HG02885 (cell line): ENCODE measurements at regions not wholly inside any gene's neighbourhood (a gene's known extent, or its start where the extent isn't known, plus 50 kb on each side); places are given as distances from the start of the nearest gene placed in this dataset.

Source experiments
- ATAC-seq: cut with Tn5 transposase; IDR thresholded peaks from one replicate; pipeline ENCODE4 v1.9.1; 2021; ENCODE audit warnings: mild to moderate bottlenecking; ENCODE audit not compliant: unreplicated experiment, poor library complexity

DNA sequence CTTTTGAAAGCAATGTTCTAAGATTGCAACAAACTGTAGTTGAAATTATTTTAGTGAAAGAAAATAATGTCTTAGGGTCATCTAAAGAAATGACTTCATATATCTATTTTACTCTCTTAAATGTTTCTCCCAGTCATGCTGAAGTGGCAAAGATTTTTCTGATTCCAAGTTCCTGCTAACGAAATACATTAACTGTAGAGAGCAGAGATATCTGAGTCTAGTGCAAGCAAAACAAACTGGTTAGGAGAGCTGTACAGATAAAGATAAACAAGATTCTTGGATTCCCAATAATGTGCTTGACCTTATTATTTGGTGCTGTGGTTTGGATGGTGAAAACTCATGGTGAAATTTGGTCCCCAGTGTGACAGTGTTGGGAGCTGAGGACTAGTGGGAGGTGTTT lies 199.9 kb upstream of the PWP1 start:
- ATAC-seq = no peak

DNA sequence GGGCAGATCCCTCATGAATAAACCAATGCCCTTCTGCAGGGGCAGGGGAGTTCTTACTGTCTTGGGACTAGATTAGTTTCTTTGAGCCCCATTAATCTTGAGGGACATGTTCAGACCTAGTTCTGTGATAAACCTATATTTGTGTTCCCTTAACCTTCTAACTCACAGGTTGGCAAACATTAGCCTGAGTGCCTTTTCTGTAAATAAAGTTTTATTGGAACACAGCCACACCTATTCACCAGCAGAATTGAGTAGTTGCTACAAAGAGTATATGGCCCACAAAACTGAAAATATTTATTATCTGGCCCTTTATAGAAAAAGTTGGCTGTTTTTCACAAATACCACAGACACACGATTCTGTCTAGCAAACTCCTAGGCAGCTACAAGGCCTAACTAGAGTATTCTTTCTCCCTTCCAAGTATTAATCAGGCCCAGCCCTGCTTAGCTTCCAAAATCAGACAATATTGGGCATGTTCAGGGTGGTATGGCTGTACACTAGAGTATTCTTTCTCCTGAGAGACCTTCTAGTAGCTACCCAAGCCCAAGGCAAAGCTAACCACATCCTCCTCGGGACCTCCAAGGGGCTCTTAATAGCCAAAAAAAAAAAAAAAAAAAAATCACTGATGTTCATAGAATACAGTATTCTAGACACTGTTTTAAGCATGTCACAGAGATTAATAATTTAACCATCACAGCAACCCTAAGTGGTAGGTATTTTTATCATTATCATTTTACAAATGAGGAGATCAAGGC lies 199.3 kb upstream of the PWP1 start:
- no peak for ATAC-seq

DNA sequence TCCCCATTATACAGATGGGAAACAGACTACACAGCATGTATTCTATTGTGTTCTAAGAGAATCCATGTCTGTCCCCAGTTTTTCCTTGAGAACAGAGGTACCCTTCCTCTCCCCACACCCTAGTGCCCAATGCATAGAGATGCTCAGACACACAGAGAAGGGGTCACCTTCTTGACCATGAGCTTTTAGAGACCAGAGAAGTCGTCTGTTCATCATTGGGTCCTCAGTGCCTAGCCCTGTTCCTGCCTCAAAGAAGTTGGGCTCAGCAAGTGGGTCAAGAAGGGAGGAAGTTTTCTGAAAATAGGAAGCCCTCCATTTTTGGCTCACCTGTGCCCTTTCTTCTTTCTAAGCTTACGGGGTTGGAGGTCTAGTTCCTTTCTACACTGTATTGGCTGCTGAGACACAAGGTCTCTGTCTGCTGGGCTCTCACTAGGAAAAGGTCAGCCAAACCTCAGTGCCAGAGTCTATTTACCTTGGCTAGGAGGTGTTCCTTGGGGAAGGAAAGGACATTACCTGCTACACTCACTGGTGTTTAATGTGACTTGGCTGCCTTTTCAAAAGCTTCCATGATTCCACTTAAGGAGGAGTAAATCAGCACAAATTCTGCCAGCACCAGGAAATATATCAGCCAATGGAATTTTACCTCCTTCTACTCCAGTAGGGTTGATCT lies 198.5 kb upstream of the PWP1 start:
- ATAC-seq = no peak

DNA sequence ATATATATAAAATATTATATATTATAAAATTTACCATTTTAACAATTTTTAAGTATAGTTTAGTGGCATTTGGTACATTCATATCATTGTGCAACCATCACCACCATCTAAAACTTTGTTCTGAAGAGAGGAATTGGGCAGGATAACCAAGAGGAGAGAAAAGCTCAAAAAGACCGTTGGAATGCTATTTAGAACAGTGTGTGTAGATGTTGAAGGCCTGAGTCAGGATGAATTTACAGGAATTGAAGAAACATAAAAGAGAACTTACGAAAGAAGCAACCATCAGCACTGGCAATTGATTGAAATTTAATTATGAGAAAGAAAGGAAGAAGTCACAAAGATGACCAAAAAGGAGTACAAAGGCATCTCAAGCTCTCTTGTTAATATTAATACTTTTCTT lies 196.9 kb upstream of the PWP1 start:
- no peak for ATAC-seq

DNA sequence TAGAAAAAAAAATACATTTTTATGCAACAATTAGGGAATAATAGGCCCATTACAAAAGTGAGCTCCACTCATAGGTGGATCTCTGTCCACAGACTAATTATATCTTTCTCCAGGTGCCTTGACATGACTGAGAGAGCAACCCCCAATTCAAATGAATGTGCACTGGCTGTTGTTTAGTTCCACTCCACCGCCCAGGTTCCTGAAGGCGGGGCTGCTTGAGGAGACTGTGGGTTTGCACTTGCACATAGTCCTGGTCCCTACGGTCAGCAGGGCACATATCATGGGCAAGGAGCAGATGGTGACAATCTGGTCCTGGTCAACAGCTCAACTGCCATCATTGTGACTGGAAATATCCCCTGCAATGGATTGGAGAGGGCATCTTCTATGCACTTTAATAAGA lies 195.6 kb upstream of the PWP1 start:
- ATAC-seq = peak; percentile 65

DNA sequence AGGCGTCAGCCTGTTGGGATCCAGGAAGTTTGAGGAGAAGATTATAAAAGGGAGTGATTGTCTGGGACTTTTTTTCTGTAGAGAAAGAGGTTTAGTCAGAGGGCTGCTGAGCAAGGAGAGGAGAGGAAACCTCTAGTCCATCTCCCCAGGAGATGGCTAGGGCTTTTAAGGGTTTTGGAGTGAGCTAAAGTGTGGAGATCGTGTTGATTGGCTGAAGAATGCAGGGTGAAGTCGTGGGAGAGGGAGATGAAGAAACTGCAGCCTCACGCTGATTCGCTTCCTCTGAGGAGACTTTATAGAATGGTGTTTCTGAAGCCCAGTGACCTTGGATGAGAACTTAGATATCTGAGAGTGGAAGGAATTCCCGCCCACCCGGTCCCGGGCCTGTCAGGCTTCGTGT lies 193.7 kb upstream of the PWP1 start:
- no peak for ATAC-seq

DNA sequence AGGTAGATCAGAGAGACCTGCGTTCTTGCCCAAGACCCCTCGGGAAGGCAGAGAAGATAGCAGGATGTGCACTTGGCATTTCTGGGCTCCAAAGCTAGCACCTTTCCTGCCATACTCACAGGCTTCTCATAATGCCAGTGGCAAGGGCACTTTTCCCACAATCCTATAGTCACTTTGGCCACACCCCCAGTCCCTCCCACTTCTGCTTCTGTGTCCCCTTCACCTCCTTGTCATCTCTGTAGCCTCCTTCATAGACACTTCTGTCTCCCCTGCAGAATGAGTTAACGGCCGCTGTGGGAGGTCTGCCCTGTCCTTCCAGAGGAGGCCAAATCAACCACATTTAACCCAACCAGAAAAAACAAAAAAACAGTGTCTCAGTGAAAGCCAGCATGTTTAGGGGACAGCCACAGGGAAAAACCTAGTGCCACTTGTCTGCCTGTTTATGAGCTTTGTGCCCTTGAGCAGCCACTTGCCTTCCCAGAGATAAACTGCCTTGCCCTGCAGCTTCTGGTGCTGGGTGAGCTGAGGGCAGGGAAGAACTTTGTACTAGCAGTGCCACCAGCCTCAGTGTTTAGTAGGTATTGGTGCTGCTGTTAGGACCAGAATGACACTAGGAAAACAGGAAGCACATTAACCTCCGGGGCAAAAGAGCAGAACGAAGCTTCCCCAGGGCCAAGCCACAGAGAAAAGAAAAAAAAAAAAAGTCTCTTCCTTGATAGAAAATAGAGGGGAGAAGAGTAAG lies 193.0 kb upstream of the PWP1 start:
- ATAC-seq = peak; percentile 50

DNA sequence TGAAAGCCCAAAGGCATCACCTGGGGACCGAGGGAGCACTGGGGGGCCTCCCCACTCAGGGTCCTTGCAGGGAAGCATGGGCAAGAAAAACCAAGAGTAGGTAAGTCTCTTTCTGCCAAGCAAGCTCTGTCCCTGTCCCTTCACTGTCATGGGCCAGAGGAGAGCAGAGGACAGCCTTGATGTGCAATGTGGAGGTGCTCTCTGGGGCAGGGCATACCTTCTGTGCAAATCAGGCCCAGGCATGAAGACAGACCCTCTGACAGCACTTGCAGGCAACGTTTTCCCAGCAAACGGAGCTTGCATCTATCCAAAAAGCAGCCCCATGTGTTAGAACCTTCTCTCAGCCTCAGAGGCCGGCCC lies 192.5 kb upstream of the PWP1 start:
- peak; percentile 32 for ATAC-seq

DNA sequence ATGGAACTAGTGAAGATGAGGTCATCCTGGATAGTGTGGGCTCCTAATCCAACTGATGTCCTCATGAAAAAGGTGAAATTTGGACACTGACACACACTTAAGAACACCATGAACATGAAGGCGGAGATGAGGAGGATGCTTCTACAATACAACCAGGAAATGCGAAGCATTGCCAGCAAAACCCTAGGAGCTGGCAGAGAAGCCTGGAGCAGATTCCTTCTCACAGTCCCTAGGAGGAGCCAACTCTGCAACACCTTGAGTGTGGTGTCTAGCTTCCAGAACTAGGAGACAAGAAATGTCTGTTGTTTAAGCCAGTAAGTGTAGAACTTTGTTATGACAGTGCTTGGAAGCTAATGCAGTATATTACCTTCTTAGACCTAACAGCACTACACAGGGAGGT lies 191.9 kb upstream of the PWP1 start:
- ATAC-seq = no peak

DNA sequence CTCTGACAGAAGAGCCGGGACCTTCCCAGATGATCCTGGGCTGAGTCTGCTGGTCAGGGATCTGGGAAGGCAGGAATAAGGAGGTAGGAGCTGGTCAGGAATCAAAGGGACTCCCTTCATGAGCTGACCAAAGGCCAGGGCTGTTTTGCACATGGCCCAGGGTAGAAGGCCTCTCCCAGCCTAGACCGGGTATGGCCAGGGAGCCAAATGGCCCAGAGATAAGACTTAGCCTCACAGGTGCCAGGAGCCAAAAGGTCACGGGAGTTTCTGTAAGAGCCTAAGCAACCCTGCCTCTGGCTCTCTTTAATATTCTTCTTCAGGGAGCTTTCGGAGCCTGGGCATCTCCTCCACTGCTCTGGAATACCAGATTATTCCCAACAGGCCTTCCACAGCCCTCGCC lies 191.3 kb upstream of the PWP1 start:
- no peak for ATAC-seq

DNA sequence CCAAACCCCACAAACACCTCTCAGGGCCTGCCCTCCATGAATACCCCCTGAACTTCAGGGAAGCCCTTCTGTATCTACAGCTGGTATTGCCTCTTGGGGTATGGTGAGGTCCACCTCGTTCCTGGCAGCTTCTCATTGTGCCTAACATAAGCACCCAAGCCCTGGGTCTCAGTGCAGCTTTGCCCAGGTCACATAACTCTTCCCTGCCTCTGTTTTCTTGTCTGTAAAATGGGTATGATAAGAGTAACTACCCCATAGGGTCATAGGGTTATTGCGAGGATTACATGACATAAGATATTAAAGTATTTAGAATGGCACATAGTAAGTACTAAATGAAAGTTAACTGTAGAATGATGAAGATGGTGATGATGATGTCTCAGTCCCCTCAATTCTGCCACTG lies 190.0 kb upstream of the PWP1 start:
- ATAC-seq = no peak

DNA sequence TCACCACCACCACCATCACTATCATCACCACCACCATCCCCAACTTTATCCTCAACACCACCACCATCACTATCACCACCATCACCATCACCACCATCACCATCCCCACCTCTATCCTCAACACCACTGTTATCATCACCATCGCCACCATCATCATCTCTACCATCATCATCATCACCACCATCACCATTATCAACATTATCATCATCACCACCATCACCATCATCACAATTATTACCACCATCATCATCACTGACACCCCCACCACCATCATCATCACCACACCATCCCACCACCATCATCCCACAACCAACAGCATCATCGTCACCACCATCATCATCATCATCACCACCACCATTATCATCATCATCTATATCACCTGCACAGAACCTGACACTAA lies 188.4 kb upstream of the PWP1 start:
- ATAC-seq = no peak

DNA sequence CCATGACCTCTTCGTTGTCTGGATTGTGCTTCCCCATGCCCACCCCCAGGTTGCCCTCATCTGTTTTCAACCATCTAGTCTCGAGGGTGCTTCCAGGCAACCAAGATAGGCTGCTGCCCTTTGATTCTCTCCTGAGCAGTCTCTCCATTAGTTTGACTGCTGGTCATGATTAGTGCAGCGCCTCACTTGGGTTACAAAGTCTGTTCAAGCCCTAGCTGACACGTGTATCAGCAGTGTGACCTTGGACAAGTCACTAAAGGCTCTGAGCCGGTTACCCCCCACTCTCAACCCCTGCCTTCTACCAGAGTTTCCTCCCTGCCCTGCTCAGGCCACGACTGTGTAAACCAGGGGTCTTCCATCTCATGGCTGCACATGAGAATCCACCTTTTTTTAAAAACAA lies 185.3 kb upstream of the PWP1 start:
- ATAC-seq = no peak

DNA sequence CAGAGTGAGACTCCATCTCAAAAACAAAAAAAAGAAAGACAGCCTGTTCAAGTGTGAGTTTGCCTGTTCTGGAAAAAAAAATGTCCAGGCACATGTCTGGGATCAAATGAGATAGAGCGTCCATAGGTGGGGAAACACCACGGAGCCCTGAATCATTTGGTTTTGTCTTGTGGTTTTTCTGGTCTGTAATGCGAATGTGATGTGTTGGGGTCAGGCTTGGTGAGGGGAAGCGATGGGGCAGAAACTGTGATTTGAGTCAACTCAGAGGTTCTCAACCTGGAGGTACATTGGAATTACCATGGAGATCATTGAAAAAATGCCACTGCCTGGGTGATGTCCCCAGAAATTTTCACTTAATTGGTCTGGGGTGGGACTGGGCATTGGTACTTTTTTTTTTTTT lies 183.9 kb upstream of the PWP1 start:
- ATAC-seq = no peak

DNA sequence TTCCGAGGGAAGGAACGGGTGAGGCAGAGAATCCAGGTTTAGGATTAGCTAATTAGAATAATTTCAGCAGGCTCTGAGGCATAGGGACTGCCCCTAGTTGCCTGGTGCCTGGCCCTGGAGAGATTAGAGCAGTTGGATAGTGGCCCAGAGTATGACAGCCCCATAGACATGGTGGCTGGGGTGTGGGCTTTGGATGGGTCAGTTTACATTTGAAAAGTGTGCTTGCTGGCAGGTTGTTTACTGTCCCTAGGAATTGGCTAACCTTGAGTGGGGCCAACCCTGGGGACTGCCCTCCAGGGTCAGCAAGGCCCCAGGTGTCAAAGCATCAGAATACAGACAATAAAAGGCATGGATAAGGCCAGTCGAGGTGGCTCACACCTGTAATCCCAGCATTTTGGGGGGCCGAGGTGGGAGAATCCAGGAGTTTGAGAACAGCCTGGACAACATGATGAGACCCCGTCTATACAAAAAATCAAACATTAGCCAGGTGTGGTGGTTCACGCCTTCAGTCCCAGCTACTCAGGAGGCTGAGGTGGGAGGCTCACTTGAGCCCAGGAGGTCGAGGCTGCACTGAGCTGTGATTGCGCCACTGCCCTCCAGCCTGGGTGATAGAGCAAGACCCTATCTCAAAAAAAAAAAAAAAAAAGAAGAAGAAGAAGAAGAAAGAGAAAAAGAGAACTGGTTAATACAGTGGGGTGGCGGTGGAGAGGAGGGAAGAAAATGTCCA lies 182.3 kb upstream of the PWP1 start:
- ATAC-seq = no peak

DNA sequence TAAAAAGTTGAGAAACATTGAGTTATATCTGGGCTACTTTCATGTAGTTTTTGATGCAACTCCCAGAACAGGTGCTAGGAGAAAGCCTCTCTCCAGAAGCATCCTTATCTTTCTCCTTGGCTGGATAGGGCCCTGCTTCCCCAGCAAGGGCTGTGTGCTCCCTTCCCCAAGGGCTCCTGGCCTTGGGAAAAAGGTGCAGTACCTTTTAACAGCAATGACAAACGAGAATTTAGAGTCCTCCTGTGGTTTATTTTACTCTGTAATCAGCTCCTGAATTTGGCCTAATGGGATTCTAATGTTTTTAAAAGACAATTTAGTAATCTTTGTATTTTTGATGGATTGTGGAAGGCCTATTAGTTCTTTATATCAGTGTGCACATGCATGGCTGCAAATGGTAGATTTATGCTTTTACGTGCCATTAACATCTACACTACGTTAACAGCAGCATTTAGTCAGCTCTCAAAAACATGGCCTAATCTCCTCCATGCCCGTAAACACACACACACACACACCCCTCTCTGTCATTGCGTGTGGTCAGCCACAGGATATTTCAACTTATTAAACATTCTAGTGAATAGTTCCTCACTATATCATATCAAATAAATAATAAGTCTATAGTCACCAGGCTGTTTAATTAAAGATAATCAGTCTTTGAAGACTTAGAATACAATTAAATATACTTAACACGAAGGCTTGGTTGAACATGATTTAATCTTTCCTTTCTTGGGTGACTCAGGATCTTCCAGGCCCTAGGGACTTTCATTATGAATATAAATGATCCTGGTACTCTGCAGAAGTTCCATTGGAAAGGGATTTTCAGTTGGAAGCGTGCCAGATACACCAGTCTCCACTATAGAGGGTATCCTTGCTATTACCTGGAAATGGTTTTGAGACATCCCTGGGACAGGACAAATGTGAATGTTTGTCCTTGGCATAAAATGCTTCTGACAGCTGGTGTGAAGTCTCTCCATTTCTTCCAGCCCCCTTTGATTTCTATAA lies 181.4 kb upstream of the PWP1 start:
- no peak for ATAC-seq

DNA sequence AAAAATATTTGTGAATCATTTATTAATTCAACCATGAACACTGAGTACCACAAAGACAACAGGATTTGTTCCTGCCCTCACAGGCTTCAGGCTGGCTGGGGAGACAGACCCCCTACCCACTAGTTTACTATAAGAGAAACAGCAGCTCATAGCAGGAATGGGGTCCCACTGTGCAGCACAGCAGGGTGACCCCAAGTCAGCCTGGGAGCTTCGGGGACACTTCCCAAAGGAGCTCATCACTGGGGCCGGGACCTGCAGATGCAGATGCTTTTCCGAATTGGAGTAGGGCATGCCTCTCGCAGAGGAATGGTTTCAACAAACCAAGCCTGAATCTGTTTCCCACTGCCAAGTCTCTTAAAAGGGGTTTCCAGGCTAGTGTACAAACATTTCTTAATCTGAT lies 176.2 kb upstream of the PWP1 start:
- no peak for ATAC-seq

DNA sequence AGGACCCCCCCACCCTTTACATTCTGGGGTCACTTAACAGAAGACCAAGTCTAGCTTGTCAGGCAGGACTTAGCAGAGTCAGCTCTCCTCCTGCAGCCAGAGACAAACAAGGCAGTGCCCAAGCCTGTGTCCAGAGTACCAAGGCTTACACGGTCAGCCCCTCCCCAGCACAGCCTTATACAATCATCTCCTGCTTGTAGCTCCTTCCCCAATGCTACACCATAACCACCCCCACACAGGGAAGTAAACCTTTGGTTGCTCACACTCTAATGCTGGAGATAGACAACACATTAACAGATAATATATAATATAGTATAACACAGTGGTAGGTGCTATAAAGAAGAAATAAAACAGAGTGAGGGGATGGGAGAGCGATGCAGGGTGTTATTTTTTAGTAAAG lies 175.4 kb upstream of the PWP1 start:
- no peak for ATAC-seq

DNA sequence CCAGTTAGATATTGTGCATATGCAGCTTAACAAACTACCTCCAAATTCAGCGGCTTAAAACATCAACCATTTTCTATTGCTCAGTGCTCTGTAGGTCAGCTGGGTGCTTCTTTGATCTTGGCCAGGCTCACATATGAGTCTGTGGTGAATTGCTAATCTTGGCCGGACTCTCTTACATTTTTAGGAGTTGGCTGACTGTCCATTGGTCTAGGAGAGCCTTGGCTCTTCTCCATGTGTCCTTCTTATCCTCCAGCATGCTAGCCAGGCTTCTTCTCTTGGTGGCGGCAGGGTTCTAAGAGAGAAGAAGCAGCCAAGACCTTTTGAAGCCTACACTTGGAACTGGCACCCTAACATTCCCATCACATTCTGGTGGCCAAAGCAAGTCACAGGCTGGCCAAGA lies 174.3 kb upstream of the PWP1 start:
- no peak for ATAC-seq

DNA sequence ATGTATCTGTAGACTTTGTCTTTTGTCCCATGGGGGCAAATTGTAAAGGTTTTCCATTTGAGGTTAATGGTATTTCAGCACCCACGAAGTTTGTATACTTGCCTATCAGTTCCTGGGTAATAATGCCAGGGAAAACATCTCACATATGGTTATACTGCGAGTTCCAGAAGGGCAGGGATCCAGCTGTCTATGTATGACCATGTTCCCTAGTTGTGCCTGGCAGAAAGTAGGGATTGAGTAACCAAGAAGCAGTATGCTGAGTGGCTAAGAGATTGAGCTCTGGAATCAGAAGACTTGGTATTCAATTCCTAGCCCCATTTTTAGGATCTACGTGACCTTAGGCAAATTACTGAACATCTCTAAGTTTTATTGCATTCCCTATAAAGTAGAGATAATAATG lies 173.2 kb upstream of the PWP1 start:
- ATAC-seq = no peak
